GM18868 (cell line): ENCODE measurements at regions not wholly inside any gene's neighbourhood (a gene's known extent, or its start where the extent isn't known, plus 50 kb on each side); places are given as distances from the start of the nearest gene placed in this dataset.
"Not testable (repeated sequence)": the region's sequence is repeated elsewhere in the genome, so short reads cannot be mapped to it uniquely, and the experiment has no call there.

ENCODE experiments used
- ATAC-seq: cut with Tn5 transposase; IDR thresholded peaks from one replicate; pipeline ENCODE4 v1.9.1; 2021; ENCODE audit warnings: mild to moderate bottlenecking, moderate library complexity; ENCODE audit not compliant: unreplicated experiment

GRCh38 chr6:68575765-68576439 lies 59.2 kb upstream of the ADGRB3 start:
- ATAC-seq, result no peak

DNA sequence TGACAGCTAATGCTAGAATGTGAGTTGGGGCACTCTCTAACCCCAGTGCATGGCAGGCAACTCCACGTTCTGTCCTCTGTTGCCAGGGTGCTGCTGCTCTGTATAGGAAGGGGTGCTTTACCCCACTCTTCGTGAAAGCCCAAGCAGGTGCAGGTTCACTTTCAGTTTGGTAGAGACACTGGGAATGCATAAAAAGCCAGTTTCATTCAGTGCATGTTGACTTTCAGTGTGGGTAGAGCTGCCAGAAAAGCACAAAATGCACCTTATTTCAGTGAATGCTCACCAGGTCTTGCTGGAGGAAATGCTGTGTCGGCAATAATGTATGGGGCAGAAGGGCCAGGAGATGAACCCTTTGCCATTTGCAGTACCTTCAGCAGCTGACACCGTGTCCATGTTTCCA lies 62.1 kb upstream of the ADGRB3 start:
- peak; percentile 3 for ATAC-seq

GRCh38 chr6:68572525-68572924 lies 62.6 kb upstream of the ADGRB3 start:
- ATAC-seq, result peak; percentile 94

GRCh38 chr6:68559716-68560115 lies 75.4 kb upstream of the ADGRB3 start:
- ATAC-seq, result no peak

- no peak for ATAC-seq
Measured at GRCh38 chr6:68559070-68559469, 76.0 kb upstream of the ADGRB3 start.

DNA sequence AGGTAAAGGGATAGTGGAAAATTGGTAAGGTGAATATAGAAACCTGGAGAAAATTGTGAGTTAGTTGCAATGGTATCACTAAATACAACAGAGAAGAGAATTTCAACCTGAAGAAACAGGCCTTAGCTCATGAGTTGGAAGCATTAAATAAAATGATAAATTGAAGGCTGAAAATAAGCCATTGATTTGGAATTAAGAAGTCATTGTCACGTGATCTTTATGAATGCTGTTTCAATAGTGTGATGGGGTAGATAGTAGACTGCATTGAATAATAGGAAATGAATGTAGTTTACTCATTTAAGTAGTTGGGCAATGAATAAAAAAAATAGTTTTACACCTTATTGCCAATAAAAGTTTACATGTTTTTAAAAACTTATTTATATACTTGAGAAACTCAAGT lies 88.5 kb upstream of the ADGRB3 start:
- no peak for ATAC-seq

DNA sequence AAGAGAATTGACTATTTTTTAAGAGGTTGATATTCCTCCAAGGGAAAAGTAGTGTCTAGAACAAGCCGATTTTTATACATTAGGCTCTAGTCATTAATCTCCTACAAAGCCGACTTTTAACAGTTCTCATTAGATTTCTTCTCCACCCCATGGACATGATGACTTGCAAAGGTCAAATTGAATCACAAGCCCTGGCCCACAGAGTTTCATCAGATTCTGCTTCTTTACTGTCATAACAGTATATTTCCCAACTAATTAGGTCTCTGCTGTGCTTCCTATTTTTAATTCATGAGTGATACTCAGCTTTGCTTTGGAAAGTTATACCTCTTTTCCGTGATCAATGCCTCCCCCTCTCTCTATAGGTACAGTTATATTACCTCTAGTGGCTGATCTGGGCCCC lies 90.6 kb upstream of the ADGRB3 start:
- no peak for ATAC-seq

GRCh38 chr6:68533339-68533795 lies 101.7 kb upstream of the ADGRB3 start:
- no peak for ATAC-seq

DNA sequence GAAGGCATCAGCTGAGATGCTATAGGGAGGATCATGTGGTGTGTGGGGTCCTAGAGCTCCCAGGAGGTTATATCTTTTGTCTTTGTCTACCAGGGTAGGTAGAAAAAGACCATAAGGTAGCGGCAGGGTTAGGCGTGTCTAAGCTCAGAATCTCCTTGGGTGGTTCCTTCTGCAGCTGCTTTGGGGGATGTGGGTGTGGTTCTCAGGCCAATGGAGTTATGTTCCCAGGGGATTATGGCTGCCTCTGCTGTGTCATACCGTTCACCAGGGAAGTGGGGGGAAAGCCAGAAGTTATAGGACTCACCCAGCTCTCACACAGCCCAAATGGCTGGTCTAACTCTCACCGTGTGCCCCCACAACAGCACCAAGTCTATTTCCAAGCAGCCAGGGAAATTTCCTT lies 107.4 kb upstream of the ADGRB3 start:
- no peak for ATAC-seq

DNA sequence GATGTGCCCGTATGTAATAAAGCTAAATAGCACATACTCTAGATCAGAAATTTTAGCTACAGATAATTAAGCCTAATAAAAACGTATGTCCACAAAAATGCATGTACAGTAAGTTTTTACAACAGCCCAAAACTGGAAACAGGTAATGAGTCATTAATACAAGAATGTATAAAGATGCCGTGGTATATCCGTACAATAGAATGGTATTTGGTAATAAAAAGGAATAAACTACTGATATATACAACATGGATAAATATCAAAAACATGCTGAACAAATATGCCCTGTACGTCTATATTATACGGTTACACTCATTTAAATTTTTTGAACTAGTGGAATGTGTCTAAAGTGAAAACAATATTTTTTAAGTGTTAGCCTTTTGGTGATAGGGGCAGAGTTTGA lies 128.2 kb upstream of the ADGRB3 start:
- ATAC-seq, result no peak

DNA sequence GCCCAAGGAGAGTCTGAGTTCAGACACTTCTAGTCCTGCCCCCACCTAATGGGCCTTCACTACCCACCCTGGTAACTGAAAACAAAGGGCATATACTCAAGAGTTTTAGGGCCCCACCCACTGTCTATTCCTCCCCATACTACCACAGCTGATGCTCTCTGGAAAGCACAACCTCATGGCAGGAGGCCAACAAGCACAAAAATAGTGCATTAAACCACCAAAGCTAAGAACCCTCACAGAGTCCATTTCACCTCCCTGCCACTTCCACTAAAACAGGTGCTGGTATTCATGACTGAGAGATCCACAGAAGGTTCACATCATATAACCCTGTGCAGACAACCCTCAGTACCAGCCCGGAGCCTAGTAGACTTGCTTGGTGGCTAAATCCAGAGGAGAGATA lies 132.1 kb upstream of the ADGRB3 start:
- no peak for ATAC-seq

DNA sequence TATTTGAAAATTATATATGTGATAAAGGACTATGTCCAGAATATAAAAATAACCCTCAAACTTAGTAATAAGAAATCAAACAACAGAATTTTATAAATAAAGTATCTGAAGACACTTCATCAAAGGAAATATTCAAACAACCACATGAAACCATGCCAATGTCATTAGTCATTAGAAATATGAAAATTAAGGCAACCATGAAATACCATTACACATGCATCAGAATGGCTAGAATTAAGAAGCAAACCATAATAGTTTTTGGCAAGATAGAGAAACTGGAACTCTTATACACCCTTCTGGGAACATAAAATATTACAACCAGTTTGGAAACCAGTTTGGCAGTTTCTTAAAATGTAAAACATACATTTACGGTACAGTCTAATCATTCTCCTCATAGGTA lies 137.2 kb upstream of the ADGRB3 start:
- ATAC-seq, result no peak

GRCh38 chr6:68494880-68495279 lies 140.2 kb upstream of the ADGRB3 start:
- ATAC-seq, result not testable (repeated sequence)

GRCh38 chr6:68476611-68477010 lies 158.5 kb upstream of the ADGRB3 start:
- no peak for ATAC-seq

DNA sequence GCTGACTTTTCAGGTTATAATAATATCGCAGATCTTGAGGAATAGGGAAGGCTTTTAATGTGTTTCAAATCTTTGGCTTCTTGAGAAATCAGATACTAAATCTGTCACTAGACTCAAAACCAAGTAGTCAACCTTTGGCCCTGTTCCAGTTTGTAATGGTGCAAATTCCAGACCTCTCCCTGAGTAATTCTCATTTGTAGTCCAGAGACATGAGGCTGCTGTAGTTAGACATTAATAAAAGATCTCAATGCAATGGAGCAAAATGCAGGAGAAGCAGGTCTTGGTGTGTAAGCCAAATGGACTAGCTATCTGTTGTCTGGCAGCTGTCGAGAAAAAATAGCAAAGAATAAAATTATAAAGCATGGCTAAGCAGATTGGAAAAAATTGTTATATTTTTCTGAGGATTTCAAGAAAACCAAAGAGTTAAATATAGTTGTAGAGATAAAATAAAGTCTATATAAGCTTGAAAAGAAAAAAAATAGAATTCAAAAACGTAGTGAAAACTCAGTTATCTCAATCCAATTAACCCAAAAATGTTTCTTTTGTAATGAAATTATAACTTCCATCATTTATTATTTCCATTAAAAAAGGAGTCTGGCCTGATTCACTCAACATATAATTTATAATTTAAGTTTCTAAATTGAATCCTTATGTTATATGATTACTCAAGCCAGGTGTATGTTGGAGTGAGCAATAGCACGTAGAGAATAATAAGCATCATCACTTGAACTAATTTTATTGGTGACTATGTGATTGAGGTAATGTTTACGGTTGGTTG lies 161.5 kb upstream of the ADGRB3 start:
- ATAC-seq, result no peak

DNA sequence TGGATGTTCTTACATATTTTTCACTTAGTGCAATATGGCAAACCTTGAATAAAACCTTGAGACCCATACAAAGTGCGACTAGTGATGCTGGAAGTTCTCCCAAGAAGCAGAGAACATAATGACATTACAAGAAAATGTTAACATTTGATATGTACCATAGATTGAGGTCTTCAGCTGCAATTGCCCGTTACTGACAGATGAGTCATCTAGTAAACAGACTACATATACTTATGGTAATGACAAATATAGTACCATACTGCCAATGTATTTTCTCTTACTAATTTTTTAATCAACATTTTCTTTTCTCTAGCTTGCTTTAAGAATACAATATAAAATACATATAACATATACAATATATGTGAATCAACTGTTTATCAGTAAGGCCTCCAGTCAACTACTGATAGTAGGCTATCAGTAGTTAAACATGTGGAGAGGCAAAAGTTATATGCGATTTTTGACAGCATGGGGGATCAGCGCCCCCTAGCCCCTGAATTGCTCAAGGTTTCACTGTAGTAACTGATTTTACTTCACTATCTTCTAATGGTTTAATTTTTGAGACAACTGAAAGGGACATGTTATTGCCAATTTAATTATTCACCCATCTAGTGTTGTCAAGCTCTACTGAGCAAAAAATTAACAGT lies 166.7 kb upstream of the ADGRB3 start:
- ATAC-seq, result no peak

GRCh38 chr6:68458447-68458846 lies 176.6 kb upstream of the ADGRB3 start:
- no peak for ATAC-seq

DNA sequence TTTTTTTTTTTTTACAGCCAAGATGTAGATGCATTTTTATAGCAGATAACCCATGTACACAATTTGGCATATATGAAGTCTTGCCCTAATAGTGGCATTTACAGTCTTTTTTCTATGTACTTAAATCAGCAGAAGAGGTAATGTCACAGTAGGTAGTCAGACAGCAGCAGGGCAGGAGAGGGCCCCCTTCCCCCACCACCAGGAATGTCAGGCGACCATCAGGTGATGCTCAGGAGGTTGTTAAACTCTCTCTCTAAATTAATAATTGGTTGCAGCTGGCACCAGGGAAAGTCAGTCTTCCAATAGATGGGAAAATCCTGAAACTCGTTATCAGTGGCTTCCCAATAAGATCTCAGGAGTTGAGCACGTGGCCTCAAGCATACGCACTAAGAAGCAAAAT lies 188.0 kb upstream of the ADGRB3 start:
- ATAC-seq, result no peak

DNA sequence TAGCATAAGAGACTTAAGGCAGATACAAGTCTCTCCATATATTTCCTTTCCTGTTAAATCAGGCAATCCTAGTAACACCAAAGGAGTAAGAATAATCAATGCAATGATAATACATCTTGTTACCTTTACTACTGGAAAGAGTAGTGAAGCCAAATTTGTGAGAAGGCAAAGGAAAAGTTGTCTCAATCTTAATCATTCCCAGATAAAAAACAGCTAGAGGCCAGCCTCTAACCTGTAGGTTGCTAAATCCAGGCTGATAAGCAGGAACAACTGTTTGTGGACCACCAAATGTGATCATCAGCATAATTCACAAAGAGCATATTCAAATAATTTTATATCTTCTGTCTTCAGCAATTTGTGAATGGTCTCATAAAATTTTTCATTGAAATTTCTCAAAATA lies 189.2 kb upstream of the ADGRB3 start:
- ATAC-seq, result no peak

DNA sequence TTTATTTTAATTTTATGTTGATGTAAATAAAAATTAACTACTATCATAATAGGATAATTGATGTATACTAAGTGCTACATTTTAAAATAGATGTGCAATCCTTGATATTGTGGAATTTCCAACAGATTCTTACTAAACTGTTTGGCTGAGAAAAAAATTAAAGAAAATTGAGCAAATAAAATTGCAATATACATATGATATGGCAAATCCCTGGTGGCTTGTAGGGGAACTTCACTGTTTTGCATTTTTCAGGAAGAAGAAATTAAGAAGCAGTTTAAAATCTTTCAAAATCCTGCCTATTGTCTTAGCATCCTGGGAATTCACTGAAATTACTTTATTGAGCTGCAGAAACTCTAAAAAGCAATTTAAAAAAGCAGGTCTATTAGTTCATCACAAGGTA lies 191.4 kb upstream of the ADGRB3 start:
- no peak for ATAC-seq

DNA sequence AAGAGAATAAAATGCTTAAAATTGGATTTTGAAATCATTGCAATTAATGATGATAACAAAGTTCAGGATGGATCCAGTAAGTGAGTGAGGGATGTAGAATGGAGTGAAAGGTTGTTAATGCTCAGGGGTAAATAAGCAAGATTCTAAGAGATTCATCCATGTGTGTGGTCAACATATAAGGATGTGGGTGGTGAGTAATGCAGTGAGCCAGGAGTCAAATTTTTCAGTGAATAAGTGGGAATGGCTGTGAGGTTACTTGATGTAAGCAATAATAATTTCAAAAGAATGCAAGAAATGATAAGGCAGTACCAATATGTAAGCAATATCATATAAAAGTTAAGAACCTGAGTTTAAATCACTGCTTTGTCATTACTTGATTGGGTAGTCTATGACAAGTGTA lies 207.5 kb upstream of the ADGRB3 start:
- ATAC-seq, result no peak

DNA sequence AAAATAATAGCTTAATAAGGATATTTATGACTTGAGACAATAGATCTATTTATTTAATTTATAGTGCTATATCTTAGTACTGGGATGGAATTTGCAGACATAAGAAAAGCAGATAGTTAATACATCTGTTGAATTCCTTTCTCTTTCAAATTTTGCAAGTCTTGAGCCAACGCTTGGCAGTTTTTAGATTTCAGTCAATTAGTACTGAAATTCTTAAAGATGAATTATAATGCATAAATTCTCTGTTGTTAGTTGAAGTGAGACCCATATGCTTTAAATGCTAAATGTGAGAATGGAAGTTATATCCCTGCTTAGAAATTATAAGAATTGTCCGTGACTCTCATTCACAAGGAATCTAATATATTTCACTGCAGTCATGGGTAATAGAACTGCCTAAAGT lies 225.1 kb upstream of the ADGRB3 start:
- ATAC-seq, result no peak
